Omental fat pad (tissue), 3 donors: ENCODE measurements at regions not wholly inside any gene's neighbourhood (a gene's known extent, or its start where the extent isn't known, plus 50 kb on each side); places are given as distances from the start of the nearest gene placed in this dataset.
"Not testable (repeated sequence)": the region's sequence is repeated elsewhere in the genome, so short reads cannot be mapped to it uniquely, and the experiment has no call there.

Experiments used
- ATAC-seq: fragments of 150-250 bp; one replicate; pipeline ENCODE4 v1.9.1; 2016; ENCODE audit warnings: mild to moderate bottlenecking, moderate library complexity; ENCODE audit not compliant: low FRiP score
- DNase-seq: peaks from one replicate; pipeline ENCODE4 v3.0.0-alpha.2; 2019; ENCODE audit warnings: low spot score
- CTCF ChIP-seq, 3 donors: fragments of 450-650 bp; IDR thresholded peaks; one replicate each; pipeline ENCODE4 v1.5.1; 2016 to 2017; ENCODE audit warnings: antibody characterized with exemption in 3 of 3, mild to moderate bottlenecking in 3 of 3, moderate library complexity in 2 of 3

DNA sequence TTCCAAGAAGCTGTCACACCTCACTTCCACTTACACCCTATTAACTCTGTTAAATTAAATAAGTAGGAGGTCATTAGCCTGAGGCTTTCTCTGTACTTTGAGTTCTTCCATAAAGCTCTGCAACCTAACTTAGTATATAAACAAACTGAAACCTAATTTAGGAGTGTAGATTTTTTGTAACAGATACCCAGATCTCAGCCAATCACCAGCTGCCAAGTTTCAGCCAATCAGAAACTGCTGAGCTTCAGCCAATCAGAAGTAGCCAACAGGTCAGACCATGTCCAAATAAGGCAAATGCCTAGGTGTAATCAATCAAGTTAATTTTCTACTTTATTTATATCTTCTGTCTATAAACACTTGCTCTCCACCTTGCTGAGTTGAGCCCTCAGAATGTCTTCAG lies 142.7 kb upstream of the SULF2 start:
- no peak for DNase-seq
- TF ChIP-seq CTCF (IDR thresholded peaks at IDR 0.05): no peak
- no peak for ATAC-seq

DNA sequence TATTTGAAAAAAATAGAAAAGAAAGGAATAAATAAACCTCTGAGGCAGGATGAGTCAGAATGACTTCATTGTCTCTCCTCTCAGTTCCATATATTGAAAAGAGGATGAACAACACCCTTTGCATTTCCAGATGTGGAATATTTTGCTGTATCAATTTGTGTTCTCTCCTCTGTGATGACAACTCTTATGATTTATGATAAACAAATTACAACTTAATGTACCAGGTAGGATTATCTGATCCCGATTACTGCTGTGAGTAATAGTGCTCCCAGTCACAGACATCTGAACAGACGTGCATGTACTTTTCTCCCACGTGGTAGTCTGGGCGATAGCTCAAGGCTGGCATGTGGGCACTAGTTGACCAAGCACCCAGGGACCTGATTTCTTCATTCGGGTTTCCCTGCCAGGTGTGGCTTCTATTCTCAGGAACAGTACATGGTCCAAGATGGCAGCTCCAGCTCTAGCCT lies 142.1 kb upstream of the SULF2 start:
- DNase-seq (no peak), ATAC-seq (peak; percentile 35)
- TF ChIP-seq CTCF (IDR thresholded peaks at IDR 0.05): no peak

GRCh38 chr20:47926731-47927130 lies 141.4 kb upstream of the SULF2 start:
- ATAC-seq (no peak), DNase-seq (no peak)

GRCh38 chr20:47925593-47925992 lies 140.3 kb upstream of the SULF2 start:
- ATAC-seq (no peak), DNase-seq (no peak)
- TF ChIP-seq CTCF (IDR thresholded peaks at IDR 0.05): no peak

More at GRCh38 chr20:47926731-47927130, 141.4 kb upstream of the SULF2 start:
- no peak for TF ChIP-seq CTCF (IDR thresholded peaks at IDR 0.05)

DNA sequence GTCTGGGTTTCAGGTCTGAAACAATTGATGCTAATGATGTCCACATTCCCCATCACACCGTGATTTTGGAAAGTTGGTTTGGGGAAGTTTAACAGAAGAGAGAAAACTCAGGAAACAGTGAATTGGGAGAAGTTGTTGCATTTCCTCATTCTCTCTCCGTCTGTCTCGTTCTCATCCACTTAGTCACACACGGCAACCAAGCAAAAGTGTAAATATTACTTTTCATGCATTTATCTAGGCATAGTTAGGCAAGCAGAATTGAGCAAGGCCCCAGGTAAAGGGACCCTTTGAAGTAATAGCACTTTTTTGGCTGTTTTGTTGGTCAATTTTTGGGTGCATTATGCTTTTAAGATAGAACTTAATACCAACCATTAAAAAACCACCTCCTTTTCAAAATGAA lies 137.0 kb upstream of the SULF2 start:
- ATAC-seq: peak; percentile 57
- no peak for TF ChIP-seq CTCF (IDR thresholded peaks at IDR 0.05)
- DNase-seq: no peak

DNA sequence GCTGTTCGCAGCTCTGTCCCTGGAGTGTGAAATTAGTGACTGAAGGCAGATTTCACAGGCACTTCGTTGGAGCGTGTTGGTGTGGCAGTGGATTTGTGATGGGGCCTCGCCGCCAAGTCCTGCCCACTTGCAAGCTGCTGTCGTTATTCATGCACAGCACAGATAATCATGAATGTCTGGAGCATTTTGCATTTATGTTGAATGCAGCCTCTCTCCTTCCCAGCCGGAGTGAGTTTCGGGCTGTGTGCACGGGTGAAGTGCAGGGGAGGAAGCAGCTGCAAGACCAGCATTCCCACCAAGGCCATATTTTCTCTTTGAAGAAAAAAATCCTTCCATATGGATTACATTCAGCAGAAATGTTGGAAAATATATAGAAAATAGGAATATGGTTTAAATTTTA lies 136.5 kb upstream of the SULF2 start:
- DNase-seq, ATAC-seq: not testable (repeated sequence)

DNA sequence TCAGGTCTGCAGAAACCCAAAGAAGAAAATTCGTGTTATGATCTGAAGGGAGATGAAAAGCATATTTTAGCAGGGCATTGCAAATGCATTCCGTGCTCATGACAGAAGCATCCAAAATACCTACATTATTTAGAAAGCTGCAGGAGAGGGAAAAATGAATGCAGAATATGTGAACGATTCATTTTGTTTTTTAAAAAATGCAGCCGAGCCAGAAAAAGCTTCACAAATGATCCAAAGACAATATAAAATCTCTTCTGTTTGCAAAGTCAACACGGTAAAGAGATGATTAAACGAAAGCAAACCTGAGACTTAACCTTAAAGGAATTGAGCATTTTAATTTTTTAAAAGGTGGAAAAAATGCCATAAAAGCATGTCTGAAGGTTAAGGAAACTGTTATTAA lies 136.1 kb upstream of the SULF2 start:
- no peak for DNase-seq
- no peak for TF ChIP-seq CTCF (IDR thresholded peaks at IDR 0.05)
- no peak for ATAC-seq

DNA sequence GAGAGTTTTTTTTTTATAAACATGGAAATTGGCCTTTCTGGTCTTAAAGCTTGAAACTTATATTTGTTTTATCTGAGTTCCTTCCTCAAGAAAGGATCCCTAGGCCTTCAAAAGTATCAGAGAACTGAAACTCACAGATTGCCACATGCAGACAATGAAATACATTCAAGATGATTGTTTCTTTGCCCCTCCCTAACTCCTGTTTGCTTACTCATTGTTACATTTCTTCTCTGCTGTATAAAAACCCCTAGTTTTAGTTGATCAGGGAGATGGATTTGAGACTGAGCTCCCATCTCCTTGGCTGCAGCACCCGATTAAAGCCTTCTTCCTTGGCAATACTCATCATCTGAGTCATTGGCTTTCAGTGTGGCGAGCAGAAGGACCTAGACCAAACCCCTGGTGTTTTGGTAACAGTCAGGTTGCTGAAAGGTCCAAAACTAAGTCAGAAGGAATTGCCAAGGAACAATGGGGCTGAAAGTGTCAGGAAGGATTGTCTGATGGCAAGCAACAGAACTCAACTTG lies 132.3 kb upstream of the SULF2 start:
- no peak for TF ChIP-seq CTCF (IDR thresholded peaks at IDR 0.05)
- DNase-seq (no peak), ATAC-seq (no peak)
